Mucosa of descending colon (tissue), 3 donors: ENCODE measurements at regions not wholly inside any gene's neighbourhood (a gene's known extent, or its start where the extent isn't known, plus 50 kb on each side); places are given as distances from the start of the nearest gene placed in this dataset.

Source experiments
- ATAC-seq: fragments of 200-7000 bp; cut with Tn5 transposase; one replicate; pipeline ENCODE4 v1.9.1; 2020; ENCODE audit warnings: mild to moderate bottlenecking, moderate library complexity
- DNase-seq, 3 donors: peaks; one replicate each; pipeline ENCODE4 v3.0.0-alpha.2; 2020
- H3K36me3 ChIP-seq: fragments of 200-600 bp; one replicate; pipeline ENCODE4 v1.8.0; 2021; ENCODE audit warnings: low read depth, mild to moderate bottlenecking
- H3K4me1 ChIP-seq: fragments of 200-600 bp; one replicate; pipeline ENCODE4 v1.8.0; 2021; ENCODE audit warnings: low read depth, mild to moderate bottlenecking
- H3K4me3 ChIP-seq: fragments of 200-600 bp; one replicate; pipeline ENCODE4 v1.8.0; 2021; ENCODE audit warnings: mild to moderate bottlenecking
- H3K9me3 ChIP-seq: fragments of 200-600 bp; one replicate; pipeline ENCODE4 v1.8.0; 2021; ENCODE audit warnings: mild to moderate bottlenecking
- CTCF ChIP-seq: fragments of 200-600 bp; IDR thresholded peaks from one replicate; pipeline ENCODE4 v1.8.0; 2022; ENCODE audit warnings: antibody characterized with exemption, mild to moderate bottlenecking
- intact Hi-C, 2 donors: fragments of 100-400 bp; cut with DNase I in 1 of 2; cut with micrococcal nuclease in 1 of 2; formaldehyde crosslinking; loops; one replicate each; pipeline versions ENCODE4 v1.11.0 to v1.11.1; 2022; cut with DNase I, micrococcal nuclease
- donor health status: DM: no; HTN: no; CAD: no; lungs with moderate emphysema.
- donor health status: DM: no; HTN: no; CAD: no.
- donor health status: DM: no; HTN: yes; CAD: no.

GRCh38 chr13:74904556-74904955 lies 577.4 kb downstream of the TBC1D4 start:
- Histone ChIP-seq H3K4me1 (no peaks in the 10 kb centered on the region), H3K9me3 (no peaks in the 10 kb centered on the region), H3K4me3 (no peak overlapping the region), H3K36me3 (no peaks in the 10 kb centered on the region)
- DNase-seq (no peak), ATAC-seq (no peak)
- intact Hi-C loops, result no loop called here
- TF ChIP-seq CTCF, result no peak

- no peak for TF ChIP-seq CTCF
- intact Hi-C loops, result no loop called here
- DNase-seq, result no peak
- H3K36me3 ChIP-seq, result no peaks in the 10 kb centered on the region
- no peak overlapping the region for H3K4me3 ChIP-seq
- no peaks in the 10 kb centered on the region for H3K9me3 ChIP-seq
- no peak for ATAC-seq
- H3K4me1 ChIP-seq, result no peaks in the 10 kb centered on the region
Measured at GRCh38 chr13:74895042-74895796, 586.8 kb downstream of the TBC1D4 start.

DNA sequence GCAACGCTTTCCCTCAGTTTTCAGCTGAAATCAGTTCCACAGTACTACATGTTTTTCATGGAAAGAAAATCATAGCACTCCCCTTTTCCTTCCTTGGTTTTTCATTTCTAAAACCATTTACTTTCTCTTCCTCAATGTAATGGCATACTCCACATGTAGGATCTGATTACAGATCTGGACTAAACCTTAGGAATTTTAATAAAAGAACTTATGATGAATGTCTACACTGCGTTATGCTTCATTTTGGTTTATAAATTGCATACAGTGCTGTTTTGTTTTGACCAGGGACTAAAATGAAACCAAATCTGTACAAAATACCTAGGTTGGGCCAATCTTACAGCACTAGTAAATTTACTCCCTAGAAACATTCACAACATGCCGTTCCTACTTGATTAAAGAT lies 589.9 kb downstream of the TBC1D4 start:
- no peaks in the 10 kb centered on the region for H3K4me1 ChIP-seq
- ATAC-seq, result no peak
- no peak for DNase-seq
- intact Hi-C loops, result no loop called here
- H3K36me3 ChIP-seq, result no peaks in the 10 kb centered on the region
- TF ChIP-seq CTCF, result no peak
- H3K9me3 ChIP-seq, result no peaks in the 10 kb centered on the region
- no peak overlapping the region for H3K4me3 ChIP-seq

GRCh38 chr13:74891610-74892009 lies 590.4 kb downstream of the TBC1D4 start:
- Histone ChIP-seq H3K4me3 (no peak overlapping the region), H3K9me3 (no peaks in the 10 kb centered on the region), H3K4me1 (no peaks in the 10 kb centered on the region), H3K36me3 (no peaks in the 10 kb centered on the region)
- no peak for DNase-seq
- intact Hi-C loops, result no loop called here
- no peak for TF ChIP-seq CTCF
- no peak for ATAC-seq

DNA sequence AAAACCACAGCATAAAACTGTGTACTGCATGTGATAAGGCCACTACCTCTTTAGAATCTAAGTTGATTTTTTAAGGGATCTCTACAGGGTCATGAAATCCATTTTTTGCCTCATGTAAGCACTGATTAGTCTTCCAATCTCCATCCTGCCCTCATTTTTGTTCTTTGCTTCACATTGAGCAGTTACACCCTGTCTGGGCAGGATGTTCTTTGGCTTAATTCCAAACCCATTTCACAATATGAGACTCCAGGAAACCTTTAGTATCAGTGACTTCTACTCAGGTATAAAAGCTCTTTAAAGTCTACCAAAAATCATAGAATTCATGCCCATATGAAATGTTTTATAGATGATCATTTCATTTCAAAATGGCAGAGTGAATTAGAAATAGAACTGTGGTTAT lies 592.6 kb downstream of the TBC1D4 start:
- no peak for TF ChIP-seq CTCF
- Histone ChIP-seq H3K36me3 (no peaks in the 10 kb centered on the region), H3K4me3 (no peak overlapping the region), H3K9me3 (no peaks in the 10 kb centered on the region), H3K4me1 (no peaks in the 10 kb centered on the region)
- intact Hi-C loops, result no loop called here
- no peak for ATAC-seq
- DNase-seq, result no peak

GRCh38 chr13:74886502-74886901 lies 595.5 kb downstream of the TBC1D4 start:
- ATAC-seq (no peak), DNase-seq (no peak)
- Histone ChIP-seq H3K9me3 (no peaks in the 10 kb centered on the region), H3K4me3 (no peak overlapping the region), H3K36me3 (no peaks in the 10 kb centered on the region), H3K4me1 (no peaks in the 10 kb centered on the region)
- intact Hi-C loops, result no loop called here
- TF ChIP-seq CTCF, result no peak
